ENCODE measurements at regions not wholly inside any gene's neighbourhood (a gene's known extent, or its start where the extent isn't known, plus 50 kb on each side); places are given as distances from the start of the nearest gene placed in this dataset.

DNA sequence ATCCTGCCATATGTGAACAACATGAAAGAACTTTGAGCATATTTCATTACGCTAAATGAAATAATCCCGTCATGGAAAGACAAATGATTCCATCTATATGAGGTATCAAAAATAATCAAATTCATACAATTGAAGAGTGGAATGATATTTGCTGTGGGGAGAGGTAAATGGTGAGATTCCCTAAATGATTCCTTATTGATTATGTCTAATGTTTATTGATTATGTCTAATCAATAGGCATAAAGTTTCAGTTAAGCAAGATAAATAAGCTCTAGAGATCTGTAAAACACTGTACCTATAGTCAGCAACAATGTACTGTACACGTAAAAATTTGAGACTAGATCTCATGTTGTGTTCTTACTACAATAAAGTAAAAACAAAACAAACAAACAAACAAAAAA is 85.4 kb upstream of the MEGF10 start:
- DNase-seq (no peak), FAIRE-seq (no peak)
- H3K4me1 ChIP-seq (ENCODE audit: control insufficient read depth in 2 of 3, insufficient read depth in 2 of 3, low read depth in 1 of 3, low read length in 3 of 3) = no peaks in the 10 kb centered on the region
- H3K36me3 ChIP-seq (ENCODE audit: control insufficient read depth in 2 of 3, insufficient read depth in 3 of 3, low read length in 3 of 3) = no peaks in the 10 kb centered on the region
- intact Hi-C loops (cut with DNase I) = no loop called here
- TF ChIP-seq, protein P1, sequence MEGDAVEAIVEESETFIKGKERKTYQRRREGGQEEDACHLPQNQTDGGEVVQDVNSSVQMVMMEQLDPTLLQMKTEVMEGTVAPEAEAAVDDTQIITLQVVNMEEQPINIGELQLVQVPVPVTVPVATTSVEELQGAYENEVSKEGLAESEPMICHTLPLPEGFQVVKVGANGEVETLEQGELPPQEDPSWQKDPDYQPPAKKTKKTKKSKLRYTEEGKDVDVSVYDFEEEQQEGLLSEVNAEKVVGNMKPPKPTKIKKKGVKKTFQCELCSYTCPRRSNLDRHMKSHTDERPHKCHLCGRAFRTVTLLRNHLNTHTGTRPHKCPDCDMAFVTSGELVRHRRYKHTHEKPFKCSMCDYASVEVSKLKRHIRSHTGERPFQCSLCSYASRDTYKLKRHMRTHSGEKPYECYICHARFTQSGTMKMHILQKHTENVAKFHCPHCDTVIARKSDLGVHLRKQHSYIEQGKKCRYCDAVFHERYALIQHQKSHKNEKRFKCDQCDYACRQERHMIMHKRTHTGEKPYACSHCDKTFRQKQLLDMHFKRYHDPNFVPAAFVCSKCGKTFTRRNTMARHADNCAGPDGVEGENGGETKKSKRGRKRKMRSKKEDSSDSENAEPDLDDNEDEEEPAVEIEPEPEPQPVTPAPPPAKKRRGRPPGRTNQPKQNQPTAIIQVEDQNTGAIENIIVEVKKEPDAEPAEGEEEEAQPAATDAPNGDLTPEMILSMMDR (IDR thresholded peaks at IDR 0.05; ENCODE audit: borderline replicate concordance, extremely low read depth, insufficient read depth) = no peak
- H3K27ac ChIP-seq (ENCODE audit: low read depth in 2 of 2, low read length in 2 of 2) = no peak overlapping the region
- no peak overlapping the region for H3K9ac ChIP-seq (ENCODE audit: low read length in 3 of 3)
- no peaks in the 10 kb centered on the region for H3K9me3 ChIP-seq (ENCODE audit: control insufficient read depth in 2 of 3, insufficient read depth in 1 of 3, low read length in 3 of 3)
- H3K27me3 ChIP-seq (ENCODE audit: control insufficient read depth, insufficient read depth, low read length) = no peaks in the 10 kb centered on the region
- no peak overlapping the region for H3K4me3 ChIP-seq (ENCODE audit: low read length in 3 of 3)

DNA sequence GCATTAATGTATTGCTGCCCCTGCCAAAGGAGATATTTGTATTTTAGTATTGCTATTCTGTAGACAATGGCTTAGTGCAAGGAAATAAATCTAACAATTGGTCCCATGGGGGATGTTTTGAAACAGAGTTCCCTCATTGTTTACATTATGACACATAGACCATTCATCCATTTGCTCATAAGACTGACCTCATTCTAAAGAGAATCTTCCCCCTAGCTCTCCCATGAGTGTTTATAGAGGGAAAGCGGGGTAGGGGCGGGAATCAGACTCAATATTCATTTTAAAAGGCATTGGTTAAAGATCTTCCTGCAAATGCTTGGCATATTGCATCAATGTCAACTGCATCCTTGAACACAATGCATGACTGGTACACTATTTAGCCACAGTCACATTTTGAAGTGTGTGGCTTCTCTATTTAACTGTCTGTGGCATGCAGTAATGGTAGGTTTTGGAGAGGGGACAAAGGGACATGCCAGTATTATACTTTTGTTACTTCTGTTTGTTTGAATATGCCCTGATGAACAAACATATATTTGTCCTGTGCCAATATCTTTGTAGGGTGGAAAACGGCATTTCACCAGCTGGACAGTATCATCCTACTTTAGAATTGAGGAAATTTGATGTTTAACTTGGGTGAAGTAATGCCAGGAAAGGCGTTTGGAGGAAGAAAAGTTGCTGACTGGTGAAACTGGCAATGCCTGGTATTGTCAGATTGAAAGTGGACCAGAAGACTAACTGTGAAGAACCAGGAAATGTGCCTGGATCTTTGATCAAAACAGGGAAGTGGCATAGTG is 84.1 kb upstream of the MEGF10 start:
- TF ChIP-seq, protein P1 (IDR thresholded peaks at IDR 0.05; ENCODE audit: borderline replicate concordance, extremely low read depth, insufficient read depth) = no peak
- Histone ChIP-seq H3K27me3 (ENCODE audit: control insufficient read depth, insufficient read depth, low read length) (no peaks in the 10 kb centered on the region), H3K9ac (ENCODE audit: low read length in 3 of 3) (no peak overlapping the region), H3K4me3 (ENCODE audit: low read length in 3 of 3) (no peak overlapping the region), H3K36me3 (ENCODE audit: control insufficient read depth in 2 of 3, insufficient read depth in 3 of 3, low read length in 3 of 3) (no peaks in the 10 kb centered on the region), H3K27ac (ENCODE audit: low read depth in 2 of 2, low read length in 2 of 2) (no peak overlapping the region), H3K9me3 (ENCODE audit: control insufficient read depth in 2 of 3, insufficient read depth in 1 of 3, low read length in 3 of 3) (no peaks in the 10 kb centered on the region), H3K4me1 (ENCODE audit: control insufficient read depth in 2 of 3, insufficient read depth in 2 of 3, low read depth in 1 of 3, low read length in 3 of 3) (no peaks in the 10 kb centered on the region)
- FAIRE-seq (no peak), DNase-seq (no peak)
- intact Hi-C loops (cut with DNase I) = no loop called here

GRCh38 chr5:127210042-127210441 is 80.6 kb upstream of the MEGF10 start:
- Histone ChIP-seq H3K27me3 (ENCODE audit: control insufficient read depth, insufficient read depth, low read length) (no peaks in the 10 kb centered on the region), H3K9ac (ENCODE audit: low read length in 3 of 3) (no peak overlapping the region), H3K4me3 (ENCODE audit: low read length in 3 of 3) (no peak overlapping the region), H3K27ac (ENCODE audit: low read depth in 2 of 2, low read length in 2 of 2) (no peak overlapping the region), H3K36me3 (ENCODE audit: control insufficient read depth in 2 of 3, insufficient read depth in 3 of 3, low read length in 3 of 3) (no peaks in the 10 kb centered on the region), H3K4me1 (ENCODE audit: control insufficient read depth in 2 of 3, insufficient read depth in 2 of 3, low read depth in 1 of 3, low read length in 3 of 3) (no peaks in the 10 kb centered on the region), H3K9me3 (ENCODE audit: control insufficient read depth in 2 of 3, insufficient read depth in 1 of 3, low read length in 3 of 3) (no peaks in the 10 kb centered on the region)
- TF ChIP-seq, protein P1 (IDR thresholded peaks at IDR 0.05; ENCODE audit: borderline replicate concordance, extremely low read depth, insufficient read depth) = no peak
- no peak for DNase-seq
- intact Hi-C loops (cut with DNase I) = no loop called here
- no peak for FAIRE-seq

Data from kidney (tissue), 13 donors.